Suprapubic skin (tissue), 4 donors: ENCODE measurements at regions not wholly inside any gene's neighbourhood (a gene's known extent, or its start where the extent isn't known, plus 50 kb on each side); places are given as distances from the start of the nearest gene placed in this dataset.

Source experiments
- DNase-seq, 2 donors: peaks; one replicate each; pipeline ENCODE4 v3.0.0-alpha.2; 2019; ENCODE audit warnings: low spot score in 2 of 2
- H3K27ac ChIP-seq: fragments of 200-600 bp; sonication (generic); one replicate; pipeline ENCODE4 v1.5.1; 2019
- H3K27me3 ChIP-seq: fragments of 200-600 bp; sonication (generic); one replicate; pipeline ENCODE4 v1.5.1; 2019
- H3K36me3 ChIP-seq: fragments of 200-600 bp; sonication (generic); one replicate; pipeline ENCODE4 v1.5.1; 2019
- H3K4me1 ChIP-seq: fragments of 200-600 bp; sonication (generic); one replicate; pipeline ENCODE4 v1.5.1; 2019
- H3K4me3 ChIP-seq: fragments of 200-600 bp; sonication (generic); one replicate; pipeline ENCODE4 v1.5.1; 2019; ENCODE audit warnings: mild to moderate bottlenecking
- H3K9me3 ChIP-seq: fragments of 200-600 bp; sonication (generic); one replicate; pipeline ENCODE4 v1.5.1; 2019
- CTCF ChIP-seq, 2 donors: fragments of 200-600 bp in 1 of 2; fragments of 450-650 bp in 1 of 2; sonication (generic) in 1 of 2; IDR thresholded peaks; one replicate each; pipeline ENCODE4 v1.5.1; 2016 to 2019; ENCODE audit warnings: antibody characterized with exemption in 2 of 2, mild to moderate bottlenecking in 1 of 2, moderate library complexity in 1 of 2
- EP300 ChIP-seq: sonication (generic); formaldehyde crosslinking; IDR thresholded peaks from one replicate; pipeline ENCODE4 v1.6.1; 2017; ENCODE audit warnings: antibody characterized with exemption
- POLR2A ChIP-seq, 2 donors: fragments of 450-650 bp; IDR thresholded peaks; one replicate each; pipeline ENCODE4 v1.6.1; 2017; ENCODE audit warnings: antibody characterized with exemption in 2 of 2, mild to moderate bottlenecking in 2 of 2, moderate library complexity in 2 of 2
- POLR2AphosphoS5 ChIP-seq, 3 donors: sonication (generic); formaldehyde crosslinking; IDR thresholded peaks; one replicate each; pipeline ENCODE4 v1.6.1; 2017; ENCODE audit warnings: antibody characterized with exemption in 3 of 3
- WGBS: methylation state at CpG from one replicate; pipeline ENCODE4 v1.1.5; 2018; 5-methylcytosine and 5-hydroxymethylcytosine counted together

- Histone ChIP-seq H3K27ac (no peak overlapping the region), H3K4me3 (no peak overlapping the region), H3K4me1 (no peaks in the 10 kb centered on the region), H3K9me3 (no peaks in the 10 kb centered on the region), H3K36me3 (no peaks in the 10 kb centered on the region), H3K27me3 (no peaks in the 10 kb centered on the region)
- no peak for TF ChIP-seq POLR2AphosphoS5 (IDR thresholded peaks at IDR 0.05)
- TF ChIP-seq POLR2A (IDR thresholded peaks at IDR 0.05) = no peak
- TF ChIP-seq CTCF (IDR thresholded peaks at IDR 0.05) = no peak
- no peak for TF ChIP-seq EP300
- DNase-seq = no peak
These were observed 67.0 kb upstream of the ACTBL2 start for GRCh38 chr5:57549566-57549965.

- Histone ChIP-seq H3K4me1 (peaks cover 6% of the 10 kb centered on the region), H3K36me3 (no peaks in the 10 kb centered on the region), H3K27me3 (no peaks in the 10 kb centered on the region), H3K27ac (no peak overlapping the region), H3K9me3 (no peaks in the 10 kb centered on the region), H3K4me3 (no peak overlapping the region)
- WGBS = 84% methylated on average over 2 of the region's 2 CpGs
- TF ChIP-seq CTCF (IDR thresholded peaks at IDR 0.05) (no peak), EP300 (no peak), POLR2AphosphoS5 (IDR thresholded peaks at IDR 0.05) (no peak), POLR2A (IDR thresholded peaks at IDR 0.05) (no peak)
- no peak for DNase-seq
These were observed 58.2 kb upstream of the ACTBL2 start for GRCh38 chr5:57540823-57541222.

GRCh38 chr5:57539281-57539701 is 56.7 kb upstream of the ACTBL2 start:
- 56% methylated on average over 3 of the region's 3 CpGs for WGBS
- peaks cover 6% of the 10 kb centered on the region for H3K4me1 ChIP-seq
- no peak overlapping the region for H3K27ac ChIP-seq
- no peaks in the 10 kb centered on the region for H3K27me3 ChIP-seq
- TF ChIP-seq POLR2AphosphoS5 (IDR thresholded peaks at IDR 0.05) = no peak
- TF ChIP-seq EP300 = no peak
- no peak for TF ChIP-seq POLR2A (IDR thresholded peaks at IDR 0.05)
- TF ChIP-seq CTCF (IDR thresholded peaks at IDR 0.05) = no peak
- no peak for DNase-seq
- H3K9me3 ChIP-seq = no peaks in the 10 kb centered on the region
- H3K4me3 ChIP-seq = no peak overlapping the region
- no peaks in the 10 kb centered on the region for H3K36me3 ChIP-seq

- peaks cover 6% of the 10 kb centered on the region for H3K4me1 ChIP-seq
- no peaks in the 10 kb centered on the region for H3K36me3 ChIP-seq
- DNase-seq = no peak
- no peak overlapping the region for H3K4me3 ChIP-seq
- no peaks in the 10 kb centered on the region for H3K9me3 ChIP-seq
- H3K27me3 ChIP-seq = no peaks in the 10 kb centered on the region
- no peak overlapping the region for H3K27ac ChIP-seq
- WGBS = 66% methylated on average over 7 of the region's 7 CpGs
- TF ChIP-seq EP300 (no peak), CTCF (IDR thresholded peaks at IDR 0.05) (no peak), POLR2A (IDR thresholded peaks at IDR 0.05) (no peak), POLR2AphosphoS5 (IDR thresholded peaks at IDR 0.05) (no peak)
These were observed 55.8 kb upstream of the ACTBL2 start for GRCh38 chr5:57538341-57538955.

GRCh38 chr5:57537811-57538210 is 55.2 kb upstream of the ACTBL2 start:
- 86% methylated on average over 2 of the region's 2 CpGs for WGBS
- Histone ChIP-seq H3K4me3 (no peak overlapping the region), H3K27ac (no peak overlapping the region), H3K27me3 (no peaks in the 10 kb centered on the region), H3K9me3 (no peaks in the 10 kb centered on the region), H3K4me1 (peaks cover 6% of the 10 kb centered on the region), H3K36me3 (no peaks in the 10 kb centered on the region)
- no peak for DNase-seq
- TF ChIP-seq POLR2A (IDR thresholded peaks at IDR 0.05) (no peak), EP300 (no peak), CTCF (IDR thresholded peaks at IDR 0.05) (no peak), POLR2AphosphoS5 (IDR thresholded peaks at IDR 0.05) (no peak)
